HG02759 (cell line): ENCODE measurements at regions not wholly inside any gene's neighbourhood (a gene's known extent, or its start where the extent isn't known, plus 50 kb on each side); places are given as distances from the start of the nearest gene placed in this dataset.
"Not testable (repeated sequence)": the region's sequence is repeated elsewhere in the genome, so short reads cannot be mapped to it uniquely, and the experiment has no call there.

Experiments used
- ATAC-seq: cut with Tn5 transposase; IDR thresholded peaks from one replicate; pipeline ENCODE4 v1.9.1; 2021; ENCODE audit warnings: mild to moderate bottlenecking, moderate library complexity; ENCODE audit not compliant: unreplicated experiment

DNA sequence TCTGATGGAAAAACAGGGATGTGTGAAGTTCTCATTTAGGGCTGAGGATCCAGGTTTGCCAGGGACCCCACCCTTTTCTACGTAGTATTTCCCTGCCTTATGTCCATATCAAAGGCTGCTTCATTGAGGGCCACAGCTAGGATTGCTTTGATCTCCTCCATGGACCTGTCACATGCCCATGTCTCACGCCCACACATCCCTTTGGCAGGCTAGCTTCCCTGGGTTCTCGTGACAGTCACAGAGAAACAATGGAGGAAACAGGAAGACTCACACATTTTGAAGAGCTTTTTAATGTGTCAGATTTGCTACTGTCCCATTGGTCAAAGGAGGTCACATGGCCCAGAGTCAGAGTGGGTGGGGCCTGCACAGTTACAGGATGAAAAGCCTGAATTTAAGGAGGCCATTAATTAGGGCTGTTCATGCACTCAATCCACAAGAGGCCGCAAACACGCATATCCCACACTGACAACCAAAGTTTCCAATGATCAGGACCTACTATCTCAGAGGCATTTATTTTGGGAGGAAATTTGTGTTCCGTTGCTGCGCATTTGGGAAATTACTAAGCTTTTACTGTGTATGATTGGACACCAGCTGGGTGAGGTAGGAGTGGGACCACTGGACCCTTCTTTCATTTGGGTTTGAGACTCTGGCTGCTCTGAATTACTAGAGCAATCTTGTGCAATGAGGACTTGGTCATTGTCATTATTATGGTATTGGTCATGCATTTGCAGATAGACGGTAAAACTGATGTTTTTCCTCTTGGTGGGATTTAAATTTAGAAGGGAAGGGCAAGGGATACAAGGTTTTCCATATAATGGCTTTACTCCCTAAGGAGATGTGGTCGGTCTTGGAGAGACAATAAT, 266.2 kb downstream of the KTN1 start:
- no peak for ATAC-seq

- ATAC-seq = no peak
These were observed 266.9 kb downstream of the KTN1 start for GRCh38 chr14:55846826-55847446.

GRCh38 chr14:55847766-55848165, 267.8 kb downstream of the KTN1 start:
- ATAC-seq = no peak

DNA sequence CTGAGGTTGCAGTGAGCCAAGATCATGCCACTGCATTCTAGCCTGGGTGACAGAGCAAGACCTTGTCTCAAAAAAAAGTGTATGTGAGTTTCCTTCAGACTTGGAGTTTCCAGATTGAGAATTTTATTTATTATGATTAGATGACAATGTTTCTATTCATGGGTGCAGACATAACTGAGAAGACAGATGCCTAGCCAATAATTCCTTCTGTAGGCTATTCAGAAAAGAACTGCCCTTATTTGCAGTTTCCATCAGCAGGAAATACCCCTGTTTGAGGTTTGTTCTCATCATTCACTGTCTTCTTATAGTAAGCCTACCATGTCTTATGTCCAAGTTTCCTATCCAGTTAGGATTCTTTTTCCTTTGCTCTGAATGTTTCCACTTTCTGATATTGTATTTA, 269.0 kb downstream of the KTN1 start:
- ATAC-seq = no peak

GRCh38 chr14:55849833-55850232, 268.4 kb upstream of the PELI2 start:
- no peak for ATAC-seq

DNA sequence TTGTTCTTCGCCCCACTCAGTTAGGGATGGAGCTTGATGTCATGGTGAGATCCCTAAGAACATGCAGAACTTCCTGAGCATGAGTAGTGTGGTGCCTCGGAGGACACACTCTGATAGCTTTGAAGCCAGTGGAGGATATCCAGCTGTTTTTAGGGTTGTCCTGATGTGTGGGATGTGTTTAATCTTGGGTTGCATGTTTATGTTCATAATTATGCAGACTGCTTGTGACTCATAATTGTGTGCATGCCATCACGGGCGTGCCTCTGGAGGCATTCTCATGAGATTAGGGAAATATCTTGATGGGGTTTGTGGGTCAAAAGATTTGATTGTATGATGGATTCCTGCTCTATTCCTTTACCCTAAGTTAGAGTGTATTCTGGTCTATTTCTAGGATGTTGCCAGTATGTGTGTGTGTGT, 267.4 kb upstream of the PELI2 start:
- no peak for ATAC-seq

- no peak for ATAC-seq
These were observed 266.9 kb upstream of the PELI2 start for GRCh38 chr14:55851301-55851700.

GRCh38 chr14:55851961-55852360, 266.2 kb upstream of the PELI2 start:
- ATAC-seq = no peak

GRCh38 chr14:55855751-55856150, 262.5 kb upstream of the PELI2 start:
- ATAC-seq = no peak

GRCh38 chr14:55858604-55859003, 259.6 kb upstream of the PELI2 start:
- ATAC-seq = no peak

GRCh38 chr14:55861561-55861960, 256.6 kb upstream of the PELI2 start:
- ATAC-seq = not testable (repeated sequence)

- no peak for ATAC-seq
These were observed 253.1 kb upstream of the PELI2 start for GRCh38 chr14:55864890-55865655.

- no peak for ATAC-seq
These were observed 250.9 kb upstream of the PELI2 start for GRCh38 chr14:55867311-55867710.

DNA sequence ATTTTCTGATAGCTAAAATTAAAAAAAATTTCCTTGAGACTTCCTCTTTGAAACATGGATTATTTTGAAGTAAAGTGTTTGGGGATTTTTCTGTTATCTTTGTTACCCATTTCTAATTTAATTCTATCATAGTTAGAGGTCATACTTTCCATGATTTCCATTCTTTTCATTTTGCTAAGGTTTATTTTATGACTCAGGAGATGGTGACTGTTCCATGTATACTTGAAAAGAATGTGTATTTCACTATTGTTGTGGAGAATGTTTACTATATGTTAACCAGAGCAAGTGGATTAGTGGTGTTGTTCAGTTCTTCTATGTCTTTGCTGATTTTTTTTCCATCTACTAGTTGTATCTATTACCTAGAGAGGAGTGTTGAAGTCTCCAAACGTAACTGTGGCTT, 250.5 kb upstream of the PELI2 start:
- ATAC-seq = no peak

DNA sequence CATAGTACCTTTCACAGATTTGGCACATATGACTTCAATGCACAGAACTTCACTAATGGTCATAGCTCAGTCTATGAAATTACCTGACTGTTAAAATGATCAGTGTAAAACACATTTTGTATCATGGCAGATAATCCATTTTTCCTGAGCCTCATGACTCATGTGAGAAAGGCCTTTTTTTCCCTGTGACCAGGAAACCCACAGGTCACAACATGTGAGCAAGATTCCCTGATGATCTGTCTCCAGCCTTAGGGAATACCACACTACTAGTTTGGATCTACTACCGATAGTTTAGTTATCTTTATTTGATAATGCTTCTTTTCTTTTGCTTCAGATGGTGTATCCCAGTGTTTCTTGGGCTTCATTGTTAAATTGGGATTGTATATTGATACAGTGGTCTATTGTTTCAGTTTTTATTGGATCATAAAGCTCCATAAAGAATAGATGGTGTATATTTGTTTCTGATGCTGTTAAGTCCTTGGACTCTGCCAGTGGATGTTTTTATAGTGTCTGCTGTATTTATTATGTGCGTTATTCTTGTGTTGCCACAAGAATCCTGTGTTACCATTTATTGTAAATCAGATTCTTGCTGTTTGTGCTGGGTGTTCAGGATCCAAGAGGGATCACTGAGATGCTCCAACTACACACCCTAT, 248.7 kb upstream of the PELI2 start:
- no peak for ATAC-seq

- no peak for ATAC-seq
These were observed 245.0 kb upstream of the PELI2 start for GRCh38 chr14:55873169-55873568.

- no peak for ATAC-seq
These were observed 243.4 kb upstream of the PELI2 start for GRCh38 chr14:55874785-55875184.

DNA sequence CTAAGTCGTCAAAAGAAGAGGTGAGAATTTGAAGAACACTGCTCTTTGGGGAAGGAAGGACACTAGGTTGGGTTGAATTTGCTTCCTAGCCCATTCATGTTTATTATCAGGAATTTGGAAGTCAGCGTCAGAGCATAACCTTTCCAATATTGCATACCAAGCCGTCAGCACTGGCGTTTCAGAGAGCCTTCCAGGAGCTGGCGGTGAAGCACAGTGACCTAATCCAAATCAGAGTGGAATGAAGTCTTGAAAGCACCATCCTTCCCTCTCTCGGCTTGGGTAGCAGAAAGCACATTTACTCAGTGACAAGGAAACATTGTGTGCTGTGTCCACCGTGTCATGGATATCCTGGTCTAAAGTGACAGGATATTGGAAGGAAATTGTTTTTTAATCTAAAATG, 240.3 kb upstream of the PELI2 start:
- no peak for ATAC-seq

GRCh38 chr14:55881577-55882241, 236.5 kb upstream of the PELI2 start:
- no peak for ATAC-seq

DNA sequence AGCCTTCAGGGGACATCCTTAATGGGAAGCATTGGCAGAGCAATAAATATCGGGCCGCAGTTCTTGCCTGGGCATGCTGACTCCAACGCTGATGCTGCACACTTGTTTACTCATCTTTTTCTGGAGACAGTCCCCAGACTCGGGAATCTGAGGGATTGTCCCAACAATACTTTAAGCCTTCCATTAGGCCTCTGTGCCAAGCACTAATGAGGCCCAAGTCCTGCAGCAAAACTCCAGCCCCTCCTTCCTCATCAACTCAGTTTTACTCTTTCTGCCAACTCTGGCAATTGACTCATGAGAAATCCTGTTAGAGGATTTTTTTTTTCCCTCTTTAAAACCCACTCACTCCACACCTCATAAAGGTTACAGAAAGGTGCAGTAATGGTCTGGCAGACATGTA, 233.4 kb upstream of the PELI2 start:
- no peak for ATAC-seq

DNA sequence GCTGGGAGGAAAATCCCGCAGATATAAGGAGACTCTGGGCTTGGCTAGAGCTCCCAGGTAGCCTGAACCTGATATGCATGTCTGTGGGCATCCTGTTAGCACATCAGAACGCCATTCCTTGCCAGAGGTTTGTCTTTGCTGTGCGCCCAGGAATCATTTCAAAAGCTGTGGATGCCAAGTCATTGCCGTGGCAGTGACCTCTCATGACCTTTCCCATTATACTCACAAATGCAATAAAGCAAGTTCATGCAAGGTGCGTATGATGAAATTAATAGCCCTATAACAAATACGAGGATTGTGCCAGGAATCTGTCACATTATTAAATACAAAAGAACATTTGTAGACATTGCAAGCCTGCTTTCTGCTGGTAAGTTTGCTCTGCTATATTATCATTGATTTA, 229.1 kb upstream of the PELI2 start:
- no peak for ATAC-seq
